Activated gamma-delta T cell (primary cell): ENCODE measurements at regions not wholly inside any gene's neighbourhood (a gene's known extent, or its start where the extent isn't known, plus 50 kb on each side); places are given as distances from the start of the nearest gene placed in this dataset.
"Not testable (repeated sequence)": the region's sequence is repeated elsewhere in the genome, so short reads cannot be mapped to it uniquely, and the experiment has no call there.

Source experiments
- DNase-seq: peaks from one replicate; lab custom pipeline; 2025; lab: John Stamatoyannopoulos, UW

GRCh38 chr4:22573198-22573597, 57.3 kb upstream of the ADGRA3 start:
- DNase-seq, result no peak

GRCh38 chr4:22573641-22574040, 57.8 kb upstream of the ADGRA3 start:
- no peak for DNase-seq

- no peak for DNase-seq
Observed at GRCh38 chr4:22574424-22574823, 58.6 kb upstream of the ADGRA3 start.

- no peak for DNase-seq
Observed at GRCh38 chr4:22574880-22575279, 59.0 kb upstream of the ADGRA3 start.

GRCh38 chr4:22587253-22587652, 71.4 kb upstream of the ADGRA3 start:
- no peak for DNase-seq

GRCh38 chr4:22593933-22594332, 78.1 kb upstream of the ADGRA3 start:
- no peak for DNase-seq

- DNase-seq, result no peak
Observed at GRCh38 chr4:22595684-22596083, 79.8 kb upstream of the ADGRA3 start.

- DNase-seq, result no peak
Observed at GRCh38 chr4:22596409-22596808, 80.5 kb upstream of the ADGRA3 start.

GRCh38 chr4:22597471-22597870, 81.6 kb upstream of the ADGRA3 start:
- DNase-seq, result no peak

- DNase-seq, result not testable (repeated sequence)
Observed at GRCh38 chr4:22598113-22599047, 82.5 kb upstream of the ADGRA3 start.

GRCh38 chr4:22599228-22599928, 83.5 kb upstream of the ADGRA3 start:
- not testable (repeated sequence) for DNase-seq

- not testable (repeated sequence) for DNase-seq
Observed at GRCh38 chr4:22599929-22600432, 84.1 kb upstream of the ADGRA3 start.

GRCh38 chr4:22601638-22602037, 85.8 kb upstream of the ADGRA3 start:
- not testable (repeated sequence) for DNase-seq

GRCh38 chr4:22607382-22607781, 85.4 kb upstream of the GBA3 start:
- no peak for DNase-seq

GRCh38 chr4:22609951-22610525, 82.7 kb upstream of the GBA3 start:
- not testable (repeated sequence) for DNase-seq

- no peak for DNase-seq
Observed at GRCh38 chr4:22614114-22614513, 78.6 kb upstream of the GBA3 start.

- no peak for DNase-seq
Observed at GRCh38 chr4:22616516-22616915, 76.2 kb upstream of the GBA3 start.

- not testable (repeated sequence) for DNase-seq
Observed at GRCh38 chr4:22620144-22620543, 72.6 kb upstream of the GBA3 start.

GRCh38 chr4:22621970-22622369, 70.8 kb upstream of the GBA3 start:
- DNase-seq, result not testable (repeated sequence)

- not testable (repeated sequence) for DNase-seq
Observed at GRCh38 chr4:22624002-22624401, 68.7 kb upstream of the GBA3 start.

- DNase-seq, result no peak
Observed at GRCh38 chr4:22625311-22625710, 67.4 kb upstream of the GBA3 start.

- DNase-seq, result not testable (repeated sequence)
Observed at GRCh38 chr4:22627851-22628250, 64.9 kb upstream of the GBA3 start.
